ENCODE measurements at regions not wholly inside any gene's neighbourhood (a gene's known extent, or its start where the extent isn't known, plus 50 kb on each side); places are given as distances from the start of the nearest gene placed in this dataset.

GRCh38 chr18:44518091-44518615 lies 162.5 kb upstream of the SETBP1 start:
- POLR2A ChIA-PET = no interaction called here
- Histone ChIP-seq H3K27me3 (replicated peaks in 1 of 4; ENCODE audit: control extremely low read depth in 1 of 4, control insufficient read depth in 3 of 4, insufficient read depth in 4 of 4, low read length in 3 of 4) (no peaks in the 10 kb centered on the region), H3K4me2 (replicated peaks; ENCODE audit: low read depth, low read length, poor library complexity, severe bottlenecking) (no peak overlapping the region), H3K9ac (ENCODE audit: low read length) (no peak overlapping the region), H3K4me3 (ENCODE audit: control extremely low read depth in 1 of 5, extremely low read depth in 1 of 5, insufficient read depth in 1 of 5, low read depth in 2 of 5, low read length in 4 of 5) (no peak overlapping the region), H3K9me3 (ENCODE audit: control extremely low read depth in 1 of 3, control insufficient read depth in 2 of 3, insufficient read depth in 1 of 3, low read length in 2 of 3) (peaks cover 0 to 2% (median 0%) of the 10 kb centered on the region in 3 donors), H3K79me2 (ENCODE audit: control insufficient read depth, insufficient read depth, low read length) (no peaks in the 10 kb centered on the region), H3K27ac (ENCODE audit: low read length in 2 of 2) (no peak overlapping the region), H3K4me1 (ENCODE audit: control insufficient read depth in 2 of 2, insufficient read depth in 2 of 2, low read length in 2 of 2) (peaks cover 0 to 2% of the 10 kb centered on the region in 2 donors), H4K20me1 (ENCODE audit: control insufficient read depth, insufficient read depth, low read length, poor library complexity, severe bottlenecking) (no peaks in the 10 kb centered on the region), H3K36me3 (replicated peaks in 1 of 2; ENCODE audit: control extremely low read depth in 1 of 2, control insufficient read depth in 1 of 2, extremely low read depth in 1 of 2, insufficient read depth in 2 of 2, low read length in 1 of 2) (no peaks in the 10 kb centered on the region), H2AFZ (ENCODE audit: insufficient read depth, low read depth, low read length, poor library complexity, severe bottlenecking) (no peak overlapping the region)
- TF ChIP-seq CTCF (IDR thresholded peaks at IDR 0.05) (no peak), EZH2 (IDR thresholded peaks at IDR 0.05; ENCODE audit: borderline replicate concordance, insufficient read depth, low read depth, low read length, poor library complexity, severe bottlenecking) (no peak)
- DNase-seq (no peak), ATAC-seq (ENCODE audit: low read depth) (no peak)
- H3K4me1 Mint-ChIP-seq = peaks cover 19% of the 10 kb centered on the region
- H3K27ac Mint-ChIP-seq = no peak overlapping the region
- CTCF ChIA-PET = interaction anchor here (1.2 kb wide), 1 partner anchor 9 kb away, joined by 3 read pairs; no protein-coding TSS in a partner anchor
- 93% methylated on average over 3 of the region's 4 CpGs for WGBS (ENCODE audit: insufficient coverage)
- no peak overlapping the region for H3K4me3 Mint-ChIP-seq
- intact Hi-C loops (cut with micrococcal nuclease) = no loop called here
- H3K27me3 Mint-ChIP-seq = no peaks in the 10 kb centered on the region
- no peaks in the 10 kb centered on the region for H3K9me3 Mint-ChIP-seq (ENCODE audit: insufficient read depth)

- Histone ChIP-seq H3K27me3 (replicated peaks in 1 of 4; ENCODE audit: control extremely low read depth in 1 of 4, control insufficient read depth in 3 of 4, insufficient read depth in 4 of 4, low read length in 3 of 4) (no peaks in the 10 kb centered on the region), H2AFZ (ENCODE audit: insufficient read depth, low read depth, low read length, poor library complexity, severe bottlenecking) (no peak overlapping the region), H4K20me1 (ENCODE audit: control insufficient read depth, insufficient read depth, low read length, poor library complexity, severe bottlenecking) (no peaks in the 10 kb centered on the region), H3K4me2 (replicated peaks; ENCODE audit: low read depth, low read length, poor library complexity, severe bottlenecking) (no peak overlapping the region), H3K9ac (ENCODE audit: low read length) (no peak overlapping the region), H3K4me1 (ENCODE audit: control insufficient read depth in 2 of 2, insufficient read depth in 2 of 2, low read length in 2 of 2) (peaks cover 0 to 2% of the 10 kb centered on the region in 2 donors), H3K9me3 (ENCODE audit: control extremely low read depth in 1 of 3, control insufficient read depth in 2 of 3, insufficient read depth in 1 of 3, low read length in 2 of 3) (peaks cover 0 to 3% (median 0%) of the 10 kb centered on the region in 3 donors), H3K36me3 (replicated peaks in 1 of 2; ENCODE audit: control extremely low read depth in 1 of 2, control insufficient read depth in 1 of 2, extremely low read depth in 1 of 2, insufficient read depth in 2 of 2, low read length in 1 of 2) (no peaks in the 10 kb centered on the region), H3K27ac (ENCODE audit: low read length in 2 of 2) (no peak overlapping the region), H3K4me3 (ENCODE audit: control extremely low read depth in 1 of 5, extremely low read depth in 1 of 5, insufficient read depth in 1 of 5, low read depth in 2 of 5, low read length in 4 of 5) (no peak overlapping the region), H3K79me2 (ENCODE audit: control insufficient read depth, insufficient read depth, low read length) (no peaks in the 10 kb centered on the region)
- ATAC-seq (ENCODE audit: low read depth) (no peak), DNase-seq (no peak)
- Mint-ChIP-seq H3K4me1 (peaks cover 19% of the 10 kb centered on the region), H3K4me3 (no peak overlapping the region), H3K9me3 (ENCODE audit: insufficient read depth) (no peaks in the 10 kb centered on the region), H3K27ac (no peak overlapping the region), H3K27me3 (no peaks in the 10 kb centered on the region)
- no peak for TF ChIP-seq EZH2 (IDR thresholded peaks at IDR 0.05; ENCODE audit: borderline replicate concordance, insufficient read depth, low read depth, low read length, poor library complexity, severe bottlenecking)
- no peak for TF ChIP-seq CTCF (IDR thresholded peaks at IDR 0.05)
- ChIA-PET CTCF (no interaction called here), POLR2A (no interaction called here)
- intact Hi-C loops (cut with micrococcal nuclease) = no loop called here
- 50% methylated on average over 1 of the region's 1 CpG for WGBS (ENCODE audit: insufficient coverage)
Observed at GRCh38 chr18:44518666-44519065, 162.0 kb upstream of the SETBP1 start.

Measured in B cell (primary cell).